CD14-positive monocyte (primary cell): ENCODE measurements at regions not wholly inside any gene's neighbourhood (a gene's known extent, or its start where the extent isn't known, plus 50 kb on each side); places are given as distances from the start of the nearest gene placed in this dataset.

Source experiments
- DNase-seq, 3 donors: peaks; one replicate each; pipeline ENCODE4 v3.0.0-alpha.2; 2011 to 2022
- H2AFZ ChIP-seq: 2 replicates; pipeline ENCODE4 v1.6.0; 2012; ENCODE audit warnings: mild to moderate bottlenecking, low read depth, low read length, inconsistent platforms; ENCODE audit not compliant: insufficient read depth, poor library complexity, severe bottlenecking
- H3K27ac ChIP-seq, 2 donors: 1 replicate in 1 of 2; 2 replicates in 1 of 2; pipeline ENCODE4 v1.5.1; 2012 to 2013; ENCODE audit warnings: low read length in 2 of 2, control low read depth in 1 of 2, inconsistent platforms in 1 of 2, low read depth in 1 of 2, mild to moderate bottlenecking in 1 of 2
- H3K27me3 ChIP-seq, 2 donors: one replicate each; pipeline versions ENCODE4 v1.6.0 to v1.6.1; 2011 to 2013; ENCODE audit warnings: low read length in 2 of 2; ENCODE audit not compliant: control insufficient read depth in 2 of 2, insufficient read depth in 2 of 2
- H3K36me3 ChIP-seq, 2 donors: replicated peaks in 1 of 2; 1 replicate in 1 of 2; 2 replicates in 1 of 2; pipeline versions ENCODE4 v1.5.1 to v1.6.1; 2012 to 2013; ENCODE audit warnings: low read length in 2 of 2, control low read depth in 1 of 2, inconsistent platforms in 1 of 2, mild to moderate bottlenecking in 1 of 2; ENCODE audit not compliant: insufficient read depth in 2 of 2, control insufficient read depth in 1 of 2
- H3K4me1 ChIP-seq, 2 donors: 1 replicate in 1 of 2; 2 replicates in 1 of 2; pipeline versions ENCODE4 v1.5.1 to v1.6.1; 2012 to 2013; ENCODE audit warnings: low read length in 2 of 2, control low read depth in 1 of 2, inconsistent platforms in 1 of 2, mild to moderate bottlenecking in 1 of 2, moderate library complexity in 1 of 2; ENCODE audit not compliant: insufficient read depth in 2 of 2, control insufficient read depth in 1 of 2
- H3K4me2 ChIP-seq: replicated peaks from 2 replicates; pipeline ENCODE3; 2012; ENCODE audit warnings: low read length, moderate library complexity, mild to moderate bottlenecking; ENCODE audit not compliant: poor library complexity, severe bottlenecking; ENCODE audit errors: extremely low read depth
- H3K4me3 ChIP-seq, 3 experiments: fragments of 200-600 bp in 1 of 3; sonication (generic) in 1 of 3; replicated peaks in 1 of 3; 1 replicate in 2 of 3; 2 replicates in 1 of 3; pipeline ENCODE4 v1.5.1; 2011 to 2013; ENCODE audit warnings: low read length in 3 of 3, mild to moderate bottlenecking in 3 of 3, control low read depth in 2 of 3, low read depth in 2 of 3, inconsistent platforms in 1 of 3, moderate library complexity in 1 of 3
- H3K79me2 ChIP-seq: 2 replicates; pipeline ENCODE4 v1.6.0; 2012; ENCODE audit warnings: mild to moderate bottlenecking, control low read depth, inconsistent platforms, low read length, moderate library complexity; ENCODE audit not compliant: insufficient read depth
- H3K9ac ChIP-seq: 2 replicates; pipeline ENCODE4 v1.6.0; 2017; ENCODE audit warnings: low read length, mild to moderate bottlenecking; ENCODE audit not compliant: insufficient read depth, poor library complexity, severe bottlenecking
- H3K9me3 ChIP-seq, 2 donors: replicated peaks in 1 of 2; 1 replicate in 1 of 2; 2 replicates in 1 of 2; pipeline versions ENCODE4 v1.5.1 to v1.6.1; 2012 to 2013; ENCODE audit warnings: low read length in 2 of 2, control low read depth in 1 of 2; ENCODE audit not compliant: control insufficient read depth in 1 of 2, insufficient read depth in 1 of 2
- H4K20me1 ChIP-seq: 2 replicates; pipeline ENCODE4 v1.6.0; 2012; ENCODE audit warnings: mild to moderate bottlenecking, low read length, control low read depth, moderate library complexity; ENCODE audit not compliant: insufficient read depth
- H3K27ac Mint-ChIP-seq, 7 donors: one replicate each; pipeline ENCODE4 v1.8.0; 2020; ENCODE audit warnings: mild to moderate bottlenecking in 7 of 7, mixed read lengths in 7 of 7, moderate library complexity in 6 of 7, inconsistent platforms in 2 of 7
- H3K27me3 Mint-ChIP-seq, 3 donors: one replicate each; pipeline ENCODE4 v1.8.0; 2021 to 2022; ENCODE audit warnings: low read depth in 3 of 3, mild to moderate bottlenecking in 3 of 3, mixed read lengths in 3 of 3, moderate library complexity in 3 of 3, inconsistent platforms in 1 of 3
- H3K36me3 Mint-ChIP-seq, 2 donors: one replicate each; pipeline ENCODE4 v1.8.0; 2020; ENCODE audit warnings: mixed read lengths in 2 of 2, inconsistent platforms in 1 of 2, mild to moderate bottlenecking in 1 of 2
- H3K4me1 Mint-ChIP-seq: one replicate; pipeline ENCODE4 v1.8.0; 2020; ENCODE audit warnings: mild to moderate bottlenecking, mixed read lengths
- H3K4me3 Mint-ChIP-seq, 2 donors: one replicate each; pipeline ENCODE4 v1.8.0; 2020; ENCODE audit warnings: mild to moderate bottlenecking in 2 of 2, mixed read lengths in 2 of 2, moderate library complexity in 1 of 2
- H3K9me3 Mint-ChIP-seq, 7 donors: one replicate each; pipeline ENCODE4 v1.8.0; 2020 to 2022; ENCODE audit warnings: mixed read lengths in 7 of 7, mild to moderate bottlenecking in 6 of 7, moderate library complexity in 6 of 7, inconsistent platforms in 2 of 7
- CTCF ChIP-seq: fragments of 200-600 bp; IDR thresholded peaks from one replicate; pipeline ENCODE4 v1.8.0; 2022; ENCODE audit warnings: antibody characterized with exemption, mild to moderate bottlenecking
- WGBS: methylation state at CpG from one replicate; pipeline ENCODE4 v1.1.5; 2013; ENCODE audit warnings: missing lambda C conversion rate; ENCODE audit not compliant: insufficient coverage; 5-methylcytosine and 5-hydroxymethylcytosine counted together
- intact Hi-C, 2 donors: fragments of 100-400 bp; cut with micrococcal nuclease; formaldehyde crosslinking; loops; one replicate each; pipeline versions ENCODE4 v1.15.0 to v1.15.1; 2023

GRCh38 chr4:23500894-23501449 lies 388.9 kb downstream of the PPARGC1A start:
- Histone ChIP-seq H4K20me1 (no peaks in the 10 kb centered on the region), H3K36me3 (no peaks in the 10 kb centered on the region), H3K9me3 (peaks cover 3 to 12% of the 10 kb centered on the region in 2 donors), H3K79me2 (no peaks in the 10 kb centered on the region), H3K4me1 (no peaks in the 10 kb centered on the region), H3K4me3 (no peak overlapping the region), H3K4me2 (no peak overlapping the region), H3K27ac (no peak overlapping the region), H3K27me3 (no peaks in the 10 kb centered on the region), H2AFZ (no peak overlapping the region), H3K9ac (no peak overlapping the region)
- WGBS: 100% methylated on average over 1 of the region's 3 CpGs
- H3K9me3 Mint-ChIP-seq: peaks cover 4 to 16% (median 8%) of the 10 kb centered on the region in 7 donors
- no peak for DNase-seq
- TF ChIP-seq CTCF: no peak
- H3K27ac Mint-ChIP-seq: no peak overlapping the region
- intact Hi-C loops: no loop called here
- H3K4me3 Mint-ChIP-seq: no peak overlapping the region
- no peaks in the 10 kb centered on the region for H3K36me3 Mint-ChIP-seq
- H3K4me1 Mint-ChIP-seq: no peaks in the 10 kb centered on the region
- H3K27me3 Mint-ChIP-seq: peaks cover 0 to 1% (median 0%) of the 10 kb centered on the region in 3 donors

- no peak for DNase-seq
- TF ChIP-seq CTCF: no peak
- no peaks in the 10 kb centered on the region for H4K20me1 ChIP-seq
- no peak overlapping the region for H3K4me2 ChIP-seq
- H3K36me3 Mint-ChIP-seq: no peaks in the 10 kb centered on the region
- H3K27ac ChIP-seq: no peak overlapping the region
- H3K4me3 Mint-ChIP-seq: no peak overlapping the region
- no peaks in the 10 kb centered on the region for H3K4me1 Mint-ChIP-seq
- peaks cover 0 to 3% (median 0%) of the 10 kb centered on the region in 7 donors for H3K9me3 Mint-ChIP-seq
- H3K9me3 ChIP-seq: no peaks in the 10 kb centered on the region
- H3K79me2 ChIP-seq: no peaks in the 10 kb centered on the region
- H3K27ac Mint-ChIP-seq: no peak overlapping the region
- no peaks in the 10 kb centered on the region for H3K36me3 ChIP-seq
- H3K4me1 ChIP-seq: no peaks in the 10 kb centered on the region
- peaks cover 0 to 2% (median 0%) of the 10 kb centered on the region in 3 donors for H3K27me3 Mint-ChIP-seq
- intact Hi-C loops: no loop called here
- H3K27me3 ChIP-seq: no peaks in the 10 kb centered on the region
- no peak overlapping the region for H3K9ac ChIP-seq
- no peak overlapping the region for H2AFZ ChIP-seq
- no peak overlapping the region for H3K4me3 ChIP-seq
Measured at GRCh38 chr4:23485801-23486200, 404.0 kb downstream of the PPARGC1A start.
